ENCODE measurements at regions not wholly inside any gene's neighbourhood (a gene's known extent, or its start where the extent isn't known, plus 50 kb on each side); places are given as distances from the start of the nearest gene placed in this dataset.
"Not testable (repeated sequence)": the region's sequence is repeated elsewhere in the genome, so short reads cannot be mapped to it uniquely, and the experiment has no call there.

DNA sequence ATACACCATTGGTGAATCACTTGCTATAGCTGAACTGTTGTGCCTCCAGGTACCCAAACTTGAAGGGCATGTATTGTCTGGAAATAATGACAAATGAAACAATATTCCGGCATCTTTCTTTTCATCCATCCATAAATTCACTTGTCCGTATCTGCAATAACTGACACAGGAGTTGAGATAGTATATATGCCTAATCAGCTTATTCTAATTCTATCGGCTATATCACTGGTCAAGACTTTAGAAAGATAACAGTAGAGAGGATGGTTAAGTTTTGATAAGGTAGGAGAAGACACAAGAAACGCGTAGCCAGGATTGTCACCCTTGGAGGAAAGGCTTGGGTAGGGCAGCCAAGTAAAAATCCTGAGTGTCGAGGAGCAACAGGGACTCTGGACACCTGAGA is 1634.6 kb upstream of the CELF4 start:
- no peak for DNase-seq

- DNase-seq: no peak
These were observed 1633.7 kb upstream of the CELF4 start for GRCh38 chr18:39199231-39199855.

GRCh38 chr18:39198376-39198775 is 1632.8 kb upstream of the CELF4 start:
- no peak for DNase-seq

- no peak for DNase-seq
These were observed 1626.3 kb upstream of the CELF4 start for GRCh38 chr18:39191931-39192330.

GRCh38 chr18:39191058-39191457 is 1625.5 kb upstream of the CELF4 start:
- DNase-seq: no peak

- DNase-seq: no peak
These were observed 1624.9 kb upstream of the CELF4 start for GRCh38 chr18:39190508-39190907.

DNA sequence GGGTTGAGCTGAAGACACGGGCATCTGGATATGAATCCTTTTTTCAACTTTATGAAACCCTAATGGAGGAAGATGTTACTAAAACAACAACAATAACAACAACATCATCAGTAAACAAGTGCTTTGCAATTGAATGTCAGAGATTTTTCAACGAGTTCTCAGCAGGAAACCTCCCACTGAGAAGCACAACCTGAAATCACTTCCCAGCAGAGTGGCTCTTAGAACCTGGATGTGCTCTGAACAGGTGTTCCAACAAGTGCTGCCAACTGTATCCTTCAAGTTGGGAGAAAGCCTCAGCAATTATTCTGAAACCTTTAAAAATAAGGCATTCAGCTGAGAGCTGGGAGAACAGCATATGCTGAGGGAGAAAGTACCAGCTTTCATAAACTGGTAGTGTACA is 1622.7 kb upstream of the CELF4 start:
- DNase-seq: no peak

DNA sequence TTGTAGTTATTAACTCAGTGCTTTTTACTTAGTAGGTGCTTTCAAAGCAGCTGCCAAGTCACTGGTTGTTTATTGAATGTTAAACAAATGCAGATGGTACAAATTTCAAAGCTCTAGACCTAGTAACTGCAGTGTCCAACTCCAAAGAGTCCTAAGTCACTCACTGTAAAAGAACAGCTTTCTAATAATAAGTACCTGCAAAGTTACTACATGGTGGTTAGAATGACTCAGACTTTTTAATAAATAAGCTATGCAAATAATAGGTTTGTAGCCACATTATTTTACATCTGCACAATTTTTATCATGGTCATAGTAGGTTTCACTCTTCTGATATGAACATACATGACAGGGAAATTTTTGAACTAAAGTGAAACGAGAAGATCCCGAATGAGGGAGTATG is 1620.4 kb upstream of the CELF4 start:
- no peak for DNase-seq

DNA sequence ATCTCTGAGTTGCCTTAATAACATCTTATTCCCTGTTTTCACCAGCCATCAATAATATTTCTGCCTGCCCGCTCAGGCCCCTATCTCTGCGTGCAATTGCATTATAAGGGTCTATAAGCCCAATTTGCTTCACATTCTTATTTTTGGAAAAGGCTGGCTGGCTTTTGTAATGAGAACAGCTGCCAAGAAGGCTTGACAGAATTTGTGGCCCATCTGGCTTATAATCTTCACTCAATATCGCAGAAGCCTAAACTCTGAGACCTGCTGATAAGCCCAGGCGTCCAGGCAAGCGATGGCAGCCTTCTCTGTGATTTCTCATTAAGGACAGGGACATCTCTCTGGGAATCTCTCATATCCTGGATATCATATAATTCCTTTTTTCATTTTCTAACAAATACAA is 1618.6 kb upstream of the CELF4 start:
- DNase-seq: no peak

- DNase-seq: no peak
These were observed 1612.6 kb upstream of the CELF4 start for GRCh38 chr18:39178166-39178565.

GRCh38 chr18:39172695-39173421 is 1607.3 kb upstream of the CELF4 start:
- DNase-seq: no peak

DNA sequence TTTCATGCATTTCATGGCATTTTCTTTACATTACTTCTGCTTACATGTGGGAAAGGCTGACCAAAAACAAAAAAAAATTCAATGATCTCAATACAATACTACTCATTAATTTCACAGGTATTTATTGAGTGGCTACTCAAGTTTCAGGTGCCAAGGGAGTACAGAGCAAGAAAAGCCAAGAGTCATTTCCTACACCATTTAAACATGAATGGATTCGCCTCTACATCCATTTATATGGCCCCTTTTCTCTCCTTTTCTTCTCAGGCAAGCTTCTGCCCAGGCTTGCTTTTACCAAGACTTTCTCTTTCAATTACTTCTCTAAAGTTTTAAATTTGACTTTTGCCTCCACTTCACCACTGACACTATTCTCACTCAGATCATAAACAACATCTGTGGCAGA is 1603.1 kb upstream of the CELF4 start:
- DNase-seq: no peak

- no peak for DNase-seq
These were observed 1602.4 kb upstream of the CELF4 start for GRCh38 chr18:39167990-39168389.

DNA sequence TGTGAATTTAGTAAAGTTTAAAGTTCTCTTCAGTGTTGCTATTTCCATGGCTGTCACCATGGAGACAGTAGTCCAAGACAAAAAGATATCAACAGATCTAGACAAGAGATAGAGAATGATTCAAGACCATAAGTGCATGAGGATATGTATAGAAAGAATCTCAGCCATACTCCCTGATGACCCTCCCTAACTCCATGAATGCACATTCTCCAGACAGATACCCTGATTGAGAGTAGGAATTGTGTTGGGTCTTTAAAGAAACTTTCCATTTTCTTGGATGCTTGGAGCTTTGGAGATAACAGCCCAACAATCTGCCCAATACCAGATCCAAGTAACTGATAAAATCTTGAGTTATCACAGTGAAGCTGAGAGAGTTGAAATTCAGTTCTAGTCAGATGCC is 1601.2 kb upstream of the CELF4 start:
- DNase-seq: no peak

DNA sequence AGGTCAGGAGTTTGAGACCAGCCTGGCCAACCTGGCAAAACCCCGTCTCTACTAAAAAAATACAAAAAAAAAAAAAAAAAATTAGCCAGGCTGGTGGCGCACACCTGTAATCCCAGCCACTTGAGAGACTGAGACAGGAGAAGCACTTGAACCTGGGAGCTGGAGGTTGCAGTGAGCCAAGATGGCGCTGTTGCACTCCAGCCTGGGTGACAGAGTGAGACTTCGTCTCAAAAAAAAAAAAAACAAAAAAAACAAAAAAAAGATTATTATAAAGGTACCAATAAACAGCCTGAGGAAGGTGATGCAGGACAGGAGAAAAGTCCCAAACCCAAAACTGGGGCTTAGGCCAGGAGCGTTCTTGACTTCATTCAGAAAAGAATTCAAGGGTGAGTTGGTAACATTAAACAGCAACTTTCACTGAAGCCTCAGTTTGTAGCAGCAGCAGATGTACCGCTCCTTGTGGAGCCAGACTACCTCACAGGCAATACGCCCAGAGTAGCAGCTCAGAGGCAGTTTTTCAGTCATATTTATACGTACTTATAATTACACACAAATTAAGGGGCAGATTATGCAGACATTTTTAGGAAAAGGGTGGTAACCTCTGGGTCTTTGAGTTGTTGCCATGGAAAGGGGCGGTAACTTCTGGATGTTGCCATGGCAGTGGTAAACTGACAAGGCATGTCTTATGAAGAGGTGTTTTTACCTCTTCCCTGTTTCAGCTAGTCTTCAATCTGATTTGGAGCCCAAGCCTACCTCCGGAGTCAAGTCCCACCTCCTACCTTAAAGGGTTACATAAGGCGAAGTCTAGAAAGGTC is 1596.6 kb upstream of the CELF4 start:
- DNase-seq: no peak

- no peak for DNase-seq
These were observed 1583.7 kb upstream of the CELF4 start for GRCh38 chr18:39149211-39149806.

DNA sequence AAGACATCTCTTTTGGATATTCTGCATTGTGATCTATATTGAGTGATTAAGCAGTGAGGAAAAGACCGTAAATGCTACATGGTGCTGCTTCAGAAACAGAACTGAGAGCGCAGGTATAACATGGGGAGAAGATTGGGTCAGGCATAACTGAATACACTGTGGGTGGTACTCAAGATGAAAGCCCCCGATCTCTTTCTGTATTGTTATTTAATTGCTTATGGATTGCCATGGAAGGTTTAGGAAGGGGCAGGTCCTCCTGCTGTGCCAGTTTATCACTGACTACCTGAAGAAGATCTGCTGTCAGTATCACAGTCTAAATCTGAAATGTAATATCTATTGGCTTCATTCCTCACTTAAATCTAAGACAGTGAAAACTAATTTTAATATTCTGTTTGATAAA is 1568.7 kb upstream of the CELF4 start:
- DNase-seq: no peak

DNA sequence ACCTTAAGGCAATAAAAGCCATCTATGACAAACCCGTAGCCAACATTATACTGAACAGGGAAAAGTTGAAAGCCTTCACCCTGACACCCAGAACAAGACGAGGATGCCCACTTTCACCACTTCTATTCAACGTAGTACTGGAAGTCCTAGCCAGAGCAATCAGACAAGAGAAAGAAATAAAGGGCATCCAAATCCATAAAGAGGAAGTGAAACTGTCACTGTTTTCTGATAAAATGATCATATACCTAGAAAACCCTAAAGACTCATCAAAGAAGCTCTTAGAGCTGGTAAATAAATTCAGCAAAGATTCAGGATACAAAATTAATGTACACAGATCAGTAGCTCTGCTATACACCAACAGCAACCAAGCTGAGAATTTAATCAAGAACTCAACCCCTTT is 1561.9 kb upstream of the CELF4 start:
- not testable (repeated sequence) for DNase-seq

- DNase-seq: no peak
These were observed 1548.2 kb upstream of the CELF4 start for GRCh38 chr18:39113790-39114189.

DNA sequence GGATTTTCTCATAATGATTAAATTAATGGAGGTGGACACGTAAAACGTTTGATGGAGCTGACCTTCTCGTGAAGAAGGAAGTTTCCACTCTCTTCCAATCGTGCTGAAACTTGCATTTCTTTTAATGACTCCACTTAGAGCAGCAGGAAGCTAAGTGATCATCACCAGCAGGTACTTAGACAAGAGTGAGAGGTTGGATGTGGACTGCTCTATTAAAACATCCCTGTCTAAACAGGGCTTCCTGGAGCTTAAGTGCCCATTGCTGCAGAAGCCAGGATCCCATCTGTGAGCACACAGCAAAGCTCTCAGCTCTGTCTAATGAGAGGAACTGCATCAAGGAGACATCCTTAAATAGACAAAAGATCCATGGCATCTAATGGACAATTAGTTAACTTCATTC is 1539.5 kb upstream of the CELF4 start:
- no peak for DNase-seq

DNA sequence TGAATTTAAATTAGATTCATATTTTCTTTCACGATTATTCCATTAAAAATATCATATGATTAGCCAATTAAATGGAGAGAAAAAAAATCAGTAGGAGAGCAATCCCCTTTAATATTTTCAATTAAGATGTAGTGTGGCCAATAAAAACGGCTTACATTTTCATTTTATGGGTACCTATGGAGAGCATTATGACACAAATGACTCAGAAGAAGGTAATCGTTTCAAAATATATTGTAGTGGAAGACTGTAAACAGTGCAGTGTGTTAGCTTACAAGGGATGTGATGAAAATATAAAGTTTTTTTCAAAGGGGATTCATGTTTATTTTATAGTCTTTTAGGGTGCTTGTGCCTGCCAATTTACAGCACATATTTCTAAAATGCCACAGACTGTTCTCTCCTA is 1507.4 kb upstream of the CELF4 start:
- no peak for DNase-seq

GRCh38 chr18:39062426-39062825 is 1496.8 kb upstream of the CELF4 start:
- DNase-seq: no peak
